KMS-11 (cell line): ENCODE measurements at regions not wholly inside any gene's neighbourhood (a gene's known extent, or its start where the extent isn't known, plus 50 kb on each side); places are given as distances from the start of the nearest gene placed in this dataset.

Source experiments
- H2AFZ ChIP-seq: fragments of 200-600 bp; sonication (generic); 2 replicates; pipeline ENCODE4 v1.6.1; 2016; ENCODE audit warnings: antibody characterized with exemption, mixed run types, low read depth
- H3K27ac ChIP-seq: fragments of 200-600 bp; sonication (generic); 2 replicates; pipeline ENCODE4 v1.6.1; 2016; ENCODE audit warnings: mild to moderate bottlenecking, mixed run types
- H3K27me3 ChIP-seq: fragments of 200-600 bp; sonication (generic); 2 replicates; pipeline ENCODE4 v1.6.1; 2017; ENCODE audit warnings: mild to moderate bottlenecking, low read depth, mixed run types, moderate library complexity; ENCODE audit not compliant: insufficient read depth
- H3K36me3 ChIP-seq: fragments of 200-600 bp; sonication (generic); 2 replicates; pipeline ENCODE4 v1.6.1; 2017; ENCODE audit warnings: mild to moderate bottlenecking, mixed run types; ENCODE audit not compliant: insufficient read depth
- H3K4me1 ChIP-seq: fragments of 200-600 bp; sonication (generic); 2 replicates; pipeline ENCODE4 v1.6.1; 2016; ENCODE audit warnings: mild to moderate bottlenecking, low read depth, mixed run types; ENCODE audit not compliant: poor library complexity, severe bottlenecking
- H3K4me2 ChIP-seq: fragments of 200-600 bp; sonication (generic); 2 replicates; pipeline ENCODE4 v1.7.0; 2016; ENCODE audit warnings: mild to moderate bottlenecking, mixed run types
- H3K4me3 ChIP-seq: fragments of 200-600 bp; sonication (generic); IDR thresholded peaks from 2 replicates; pipeline ENCODE4 v1.6.1; 2017; ENCODE audit warnings: low read depth, low read length, mixed read lengths; ENCODE audit not compliant: insufficient read depth
- H3K79me2 ChIP-seq: fragments of 200-600 bp; sonication (generic); 2 replicates; pipeline ENCODE4 v1.6.1; 2016; ENCODE audit warnings: low read depth, mixed run types; ENCODE audit not compliant: insufficient read depth
- H3K9ac ChIP-seq: fragments of 200-600 bp; sonication (generic); 2 replicates; pipeline ENCODE4 v1.6.1; 2016; ENCODE audit warnings: mild to moderate bottlenecking, mixed run types
- H4K20me1 ChIP-seq: fragments of 200-600 bp; sonication (generic); 2 replicates; pipeline ENCODE4 v1.6.1; 2016; ENCODE audit warnings: mild to moderate bottlenecking, mixed run types; ENCODE audit not compliant: insufficient read depth
- TF ChIP-seq, protein P1 (sequence below): fragments of 200-600 bp; sonication (generic); conservative IDR thresholded peaks from 2 replicates; pipeline ENCODE4 v1.6.1; 2017; ENCODE audit warnings: low read depth, mild to moderate bottlenecking, antibody characterized with exemption, low read length, moderate library complexity, mixed read lengths

DNA sequence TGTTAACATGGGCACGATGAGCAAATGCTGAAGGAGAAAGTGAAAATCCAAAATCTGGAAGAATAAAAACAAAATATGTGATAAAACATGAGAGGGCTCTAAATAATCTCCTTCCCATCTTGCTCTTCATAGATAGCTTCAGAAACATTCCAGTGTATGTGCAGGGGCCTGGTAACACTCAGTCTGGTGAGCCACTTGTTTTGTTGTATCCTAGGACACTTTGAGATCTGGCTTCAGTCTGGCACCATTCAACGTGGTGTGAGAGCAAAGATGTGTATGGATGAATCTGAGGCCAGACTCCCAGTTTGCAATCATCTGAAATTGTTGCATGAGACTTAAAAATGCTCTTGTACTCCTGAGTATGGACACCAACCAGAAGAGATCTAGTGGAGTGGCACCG, 337.2 kb upstream of the ZNF385D start:
- Histone ChIP-seq H3K4me2 (no peak overlapping the region), H3K4me1 (peaks cover 13% of the 10 kb centered on the region), H2AFZ (no peak overlapping the region), H3K9ac (no peak overlapping the region), H3K36me3 (no peaks in the 10 kb centered on the region), H4K20me1 (no peaks in the 10 kb centered on the region), H3K79me2 (no peaks in the 10 kb centered on the region), H3K4me3 (no peak overlapping the region), H3K27me3 (no peaks in the 10 kb centered on the region), H3K27ac (no peak overlapping the region)
- TF ChIP-seq, protein P1, sequence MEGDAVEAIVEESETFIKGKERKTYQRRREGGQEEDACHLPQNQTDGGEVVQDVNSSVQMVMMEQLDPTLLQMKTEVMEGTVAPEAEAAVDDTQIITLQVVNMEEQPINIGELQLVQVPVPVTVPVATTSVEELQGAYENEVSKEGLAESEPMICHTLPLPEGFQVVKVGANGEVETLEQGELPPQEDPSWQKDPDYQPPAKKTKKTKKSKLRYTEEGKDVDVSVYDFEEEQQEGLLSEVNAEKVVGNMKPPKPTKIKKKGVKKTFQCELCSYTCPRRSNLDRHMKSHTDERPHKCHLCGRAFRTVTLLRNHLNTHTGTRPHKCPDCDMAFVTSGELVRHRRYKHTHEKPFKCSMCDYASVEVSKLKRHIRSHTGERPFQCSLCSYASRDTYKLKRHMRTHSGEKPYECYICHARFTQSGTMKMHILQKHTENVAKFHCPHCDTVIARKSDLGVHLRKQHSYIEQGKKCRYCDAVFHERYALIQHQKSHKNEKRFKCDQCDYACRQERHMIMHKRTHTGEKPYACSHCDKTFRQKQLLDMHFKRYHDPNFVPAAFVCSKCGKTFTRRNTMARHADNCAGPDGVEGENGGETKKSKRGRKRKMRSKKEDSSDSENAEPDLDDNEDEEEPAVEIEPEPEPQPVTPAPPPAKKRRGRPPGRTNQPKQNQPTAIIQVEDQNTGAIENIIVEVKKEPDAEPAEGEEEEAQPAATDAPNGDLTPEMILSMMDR, result no peak

DNA sequence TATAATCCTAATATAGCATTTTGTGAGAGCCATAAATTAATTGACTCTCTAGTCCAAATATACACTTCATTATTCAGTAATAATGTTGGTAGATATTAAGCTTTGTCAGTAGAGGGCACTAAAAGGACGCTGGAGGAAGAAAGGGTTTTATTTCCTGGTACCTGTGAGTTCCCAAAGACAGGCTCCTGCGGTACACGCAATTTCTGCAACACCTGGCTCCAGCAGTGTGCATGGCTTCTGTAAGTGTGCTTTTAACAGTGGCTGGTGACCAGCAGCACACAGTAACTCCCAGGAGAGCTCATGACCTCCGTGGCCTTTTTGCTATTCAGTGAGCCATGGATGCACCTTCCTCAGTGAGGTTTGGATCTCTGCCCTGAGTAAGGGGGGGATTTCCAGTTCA, 338.3 kb upstream of the ZNF385D start:
- peak overlapping the region; percentile 29; the same call in 1 of the 2 replicates for H3K4me2 ChIP-seq
- H3K9ac ChIP-seq, result no peak overlapping the region
- peaks cover 13% of the 10 kb centered on the region for H3K4me1 ChIP-seq
- H3K79me2 ChIP-seq, result no peaks in the 10 kb centered on the region
- H3K27me3 ChIP-seq, result no peaks in the 10 kb centered on the region
- H3K27ac ChIP-seq, result no peak overlapping the region
- no peaks in the 10 kb centered on the region for H3K36me3 ChIP-seq
- peak overlapping the region; percentile 52; the same call in 1 of the 2 replicates for H2AFZ ChIP-seq
- H3K4me3 ChIP-seq, result no peak overlapping the region
- TF ChIP-seq, protein P1, result peak; percentile 66
- no peaks in the 10 kb centered on the region for H4K20me1 ChIP-seq

DNA sequence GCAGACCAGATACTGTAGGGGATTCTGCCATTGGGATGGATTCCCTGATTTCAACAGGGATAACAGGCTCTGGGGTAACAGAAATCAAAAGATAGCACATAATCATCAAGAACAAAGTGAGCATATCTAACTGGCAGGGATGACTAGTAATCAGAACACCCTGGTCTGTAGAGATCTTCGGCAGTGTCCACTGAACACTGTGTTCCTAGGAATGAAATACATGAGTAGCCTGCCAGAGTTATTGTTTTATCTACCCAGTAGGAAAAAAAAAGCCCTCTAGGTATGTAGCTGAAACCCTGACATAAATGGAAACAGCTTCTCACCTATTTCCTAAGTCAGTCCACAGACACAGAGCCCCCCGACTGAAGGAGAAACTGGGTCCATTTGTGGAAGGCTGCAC, 340.3 kb upstream of the ZNF385D start:
- H3K4me2 ChIP-seq, result no peak overlapping the region
- no peaks in the 10 kb centered on the region for H3K27me3 ChIP-seq
- peaks cover 13% of the 10 kb centered on the region for H3K4me1 ChIP-seq
- H3K9ac ChIP-seq, result no peak overlapping the region
- no peak overlapping the region for H3K27ac ChIP-seq
- H3K4me3 ChIP-seq, result no peak overlapping the region
- no peaks in the 10 kb centered on the region for H3K36me3 ChIP-seq
- H2AFZ ChIP-seq, result no peak overlapping the region
- TF ChIP-seq, protein P1, result no peak
- H3K79me2 ChIP-seq, result no peaks in the 10 kb centered on the region
- no peaks in the 10 kb centered on the region for H4K20me1 ChIP-seq

- no peaks in the 10 kb centered on the region for H4K20me1 ChIP-seq
These were observed 347.0 kb upstream of the ZNF385D start for GRCh38 chr3:22098021-22098420.

More at GRCh38 chr3:22098021-22098420, 347.0 kb upstream of the ZNF385D start:
- Histone ChIP-seq H3K27ac (no peak overlapping the region), H3K4me1 (no peaks in the 10 kb centered on the region), H2AFZ (no peak overlapping the region), H3K4me2 (no peak overlapping the region), H3K27me3 (no peaks in the 10 kb centered on the region), H3K79me2 (no peaks in the 10 kb centered on the region), H3K4me3 (no peak overlapping the region), H3K9ac (no peak overlapping the region), H3K36me3 (no peaks in the 10 kb centered on the region)
- TF ChIP-seq, protein P1, result no peak
